IMR-90 (cell line): ENCODE measurements at regions not wholly inside any gene's neighbourhood (a gene's known extent, or its start where the extent isn't known, plus 50 kb on each side); places are given as distances from the start of the nearest gene placed in this dataset.

Experiments used
- ATAC-seq: fragments of 200-7000 bp; cut with Tn5 transposase; 2 replicates; pipeline ENCODE4 v1.9.1; 2020; ENCODE audit warnings: low read depth, mild to moderate bottlenecking, moderate library complexity
- BruUV-seq: library from RNA; stranded (reverse); fragments of 400-500 nt; replicated peaks from 2 replicates; lab custom pipeline; 2021; lab: Mats Ljungman, UMichigan
- CTCF ChIA-PET: fragments of 300-600 bp; formaldehyde crosslinking; extraction: SDS; loops from one replicate; lab custom pipeline; 2021; ENCODE audit warnings: antibody characterized with exemption; lab: Yijun Ruan, JAX
- POLR2A ChIA-PET: fragments of 300-600 bp; sonication (Branson Sonifier 250); formaldehyde crosslinking; loops from one replicate; lab custom pipeline; 2022; ENCODE audit warnings: antibody characterized with exemption; ENCODE audit not compliant: unreplicated experiment; lab: Charles Lee
- DNase-seq: peaks from one replicate; pipeline ENCODE4 v3.0.0; 2013
- H2AFZ ChIP-seq: replicated peaks from 2 replicates; pipeline ENCODE3; 2013; ENCODE audit warnings: low read length, mild to moderate bottlenecking; ENCODE audit not compliant: poor library complexity
- H2AK5ac ChIP-seq: 2 replicates; pipeline ENCODE4 v1.6.1; 2013; ENCODE audit warnings: low read depth, low read length, inconsistent platforms
- H2AK9ac ChIP-seq: replicated peaks from 2 replicates; pipeline ENCODE3; 2013; ENCODE audit warnings: mild to moderate bottlenecking, low read depth, low read length, moderate library complexity; ENCODE audit not compliant: poor library complexity
- H2BK120ac ChIP-seq: 2 replicates; pipeline ENCODE4 v1.6.1; 2013; ENCODE audit warnings: low read depth, low read length, inconsistent platforms
- H2BK15ac ChIP-seq: 3 replicates; pipeline ENCODE4 v1.6.1; 2013; ENCODE audit warnings: low read depth, low read length, inconsistent platforms
- H2BK20ac ChIP-seq: 2 replicates; pipeline ENCODE4 v1.6.1; 2013; ENCODE audit warnings: low read depth, mild to moderate bottlenecking, inconsistent platforms, low read length, moderate library complexity
- H2BK5ac ChIP-seq: 2 replicates; pipeline ENCODE4 v1.6.1; 2013; ENCODE audit warnings: mild to moderate bottlenecking, low read depth, low read length, inconsistent platforms; ENCODE audit not compliant: poor library complexity, severe bottlenecking
- H3K14ac ChIP-seq: replicated peaks from 2 replicates; pipeline ENCODE4 v1.6.1; 2013; ENCODE audit warnings: low read depth, low read length, inconsistent platforms
- H3K18ac ChIP-seq: 2 replicates; pipeline ENCODE4 v1.6.1; 2013; ENCODE audit warnings: low read depth, low read length, control low read depth
- H3K23ac ChIP-seq: 2 replicates; pipeline ENCODE4 v1.6.1; 2013; ENCODE audit warnings: low read depth, low read length, inconsistent platforms
- H3K27ac ChIP-seq: 2 replicates; pipeline ENCODE4 v1.5.1; 2013; ENCODE audit warnings: mild to moderate bottlenecking, control low read depth, low read length; ENCODE audit not compliant: insufficient read depth
- H3K27me3 ChIP-seq: 2 replicates; pipeline ENCODE4 v1.6.1; 2013; ENCODE audit warnings: low read length; ENCODE audit not compliant: control insufficient read depth, insufficient read depth
- H3K36me3 ChIP-seq: 2 replicates; pipeline ENCODE4 v1.6.1; 2013; ENCODE audit warnings: low read length, mixed read lengths; ENCODE audit not compliant: control insufficient read depth, insufficient read depth
- H3K4ac ChIP-seq: 2 replicates; pipeline ENCODE4 v1.6.1; 2013; ENCODE audit warnings: low read depth, low read length, inconsistent platforms
- H3K4me1 ChIP-seq: 2 replicates; pipeline ENCODE4 v1.6.1; 2013; ENCODE audit warnings: low read length, mixed read lengths; ENCODE audit not compliant: control insufficient read depth, insufficient read depth
- H3K4me2 ChIP-seq: 2 replicates; pipeline ENCODE4 v1.6.1; 2013; ENCODE audit warnings: low read depth, mild to moderate bottlenecking, control low read depth, low read length, moderate library complexity
- H3K4me3 ChIP-seq: 2 replicates; pipeline ENCODE4 v1.5.1; 2013; ENCODE audit warnings: low read depth, mild to moderate bottlenecking, control low read depth, low read length, moderate library complexity; ENCODE audit not compliant: insufficient read depth
- H3K56ac ChIP-seq: 2 replicates; pipeline ENCODE4 v1.6.1; 2013; ENCODE audit warnings: low read length, inconsistent platforms; ENCODE audit not compliant: insufficient read depth; ENCODE audit errors: extremely low read depth
- H3K79me1 ChIP-seq, 2 experiments: 2 replicates each; pipeline ENCODE4 v1.6.1; 2013; ENCODE audit warnings: low read length in 2 of 2, inconsistent platforms in 1 of 2, low read depth in 1 of 2
- H3K9ac ChIP-seq: 2 replicates; pipeline ENCODE4 v1.6.1; 2013; ENCODE audit warnings: low read depth, low read length, control low read depth
- H3K9me1 ChIP-seq: 2 replicates; pipeline ENCODE4 v1.6.1; 2013; ENCODE audit warnings: low read length, inconsistent platforms; ENCODE audit not compliant: insufficient read depth
- H3K9me3 ChIP-seq: 2 replicates; pipeline ENCODE4 v1.6.1; 2013; ENCODE audit warnings: low read length; ENCODE audit not compliant: control insufficient read depth, insufficient read depth
- H4K20me1 ChIP-seq: 2 replicates; pipeline ENCODE4 v1.6.1; 2013; ENCODE audit warnings: low read length, inconsistent platforms; ENCODE audit not compliant: insufficient read depth
- H4K5ac ChIP-seq: 2 replicates; pipeline ENCODE4 v1.6.1; 2013; ENCODE audit warnings: mild to moderate bottlenecking, low read depth, low read length, control low read depth
- H4K8ac ChIP-seq, 2 experiments: 2 replicates each; pipeline ENCODE4 v1.6.1; 2013; ENCODE audit warnings: low read depth in 2 of 2, low read length in 2 of 2, control low read depth in 1 of 2, inconsistent platforms in 1 of 2
- H4K91ac ChIP-seq: 2 replicates; pipeline ENCODE4 v1.6.1; 2013; ENCODE audit warnings: low read depth, low read length, inconsistent platforms; ENCODE audit not compliant: insufficient read depth
- CEBPB ChIP-seq: IDR thresholded peaks from 2 replicates; pipeline ENCODE4 v1.6.1; 2012; ENCODE audit warnings: low read depth, low read length, improper control_type of control experiment
- FOS ChIP-seq: fragments of 150-350 bp; IDR thresholded peaks from 2 replicates; pipeline ENCODE4 v1.6.1; 2016; ENCODE audit warnings: low read depth, low read length
- MAZ ChIP-seq: IDR thresholded peaks from 2 replicates; pipeline ENCODE4 v1.6.1; 2012; ENCODE audit warnings: low read depth, mild to moderate bottlenecking, low read length, improper control_type of control experiment, moderate library complexity, borderline replicate concordance
- POLR2A ChIP-seq: IDR thresholded peaks from 2 replicates; pipeline ENCODE4 v1.6.1; 2012; ENCODE audit warnings: mild to moderate bottlenecking, low read depth, low read length
- WGBS, 2 experiments: methylation state at CpG; one replicate each; pipeline versions ENCODE4 v1.1.5 to v1.1.7; 2013; ENCODE audit warnings: missing lambda C conversion rate in 2 of 2; ENCODE audit not compliant: insufficient read length in 1 of 2; ENCODE audit errors: extremely low coverage in 2 of 2; 5-methylcytosine and 5-hydroxymethylcytosine counted together
- dilution Hi-C: fragments of 300-500 bp; cut with HindIII; formaldehyde crosslinking; loops from one replicate; pipeline ENCODE4 v1.14.3; 2018; ENCODE audit warnings: low sequenced_read_pairs; ENCODE audit not compliant: unreplicated experiment
- in situ Hi-C: fragments of 300-500 bp; cut with MboI; formaldehyde crosslinking; loops from 3 replicates; pipeline ENCODE4 v1.14.3; 2019; ENCODE audit warnings: low sequenced_read_pairs, inconsistent platforms, mixed read lengths
- intact Hi-C: fragments of 100-400 bp; cut with micrococcal nuclease; formaldehyde crosslinking; loops from 2 replicates; pipeline ENCODE4 v1.10.0; 2022

GRCh38 chr18:40995529-40995928 is 959.5 kb upstream of the PIK3C3 start:
- dilution Hi-C loops = no loop called here
- H2AK9ac ChIP-seq = no peak overlapping the region
- H3K4me3 ChIP-seq = no peak overlapping the region
- H4K8ac ChIP-seq = no peak overlapping the region
- ATAC-seq = no peak
- no TSS peak for BruUV-seq
- no peaks in the 10 kb centered on the region for H4K20me1 ChIP-seq
- H4K91ac ChIP-seq = no peak overlapping the region
- no peak overlapping the region for H2BK15ac ChIP-seq
- H3K27me3 ChIP-seq = no peaks in the 10 kb centered on the region
- H2BK5ac ChIP-seq = no peak overlapping the region
- intact Hi-C loops = no loop called here
- no peak overlapping the region for H4K5ac ChIP-seq
- H3K27ac ChIP-seq = no peak overlapping the region
- no peak overlapping the region for H3K23ac ChIP-seq
- H3K4me2 ChIP-seq = no peak overlapping the region
- DNase-seq = no peak
- POLR2A ChIA-PET = no interaction called here
- CTCF ChIA-PET = no interaction called here
- no peak overlapping the region for H3K18ac ChIP-seq
- in situ Hi-C loops = no loop called here
- H3K9me3 ChIP-seq = no peaks in the 10 kb centered on the region
- TF ChIP-seq FOS (no peak), CEBPB (no peak), MAZ (no peak), POLR2A (no peak)
- H3K14ac ChIP-seq = no peak overlapping the region
- no CpG with 5 or more reads among the region's 1 CpG for WGBS, 2 experiments
- H3K56ac ChIP-seq = no peak overlapping the region
- no peaks in the 10 kb centered on the region for H3K79me1 ChIP-seq
- H2AK5ac ChIP-seq = no peak overlapping the region
- H2BK20ac ChIP-seq = no peak overlapping the region
- H2BK120ac ChIP-seq = no peak overlapping the region
- H3K4me1 ChIP-seq = no peaks in the 10 kb centered on the region
- no peaks in the 10 kb centered on the region for H3K9me1 ChIP-seq
- no peak overlapping the region for H2AFZ ChIP-seq
- no peak overlapping the region for H3K4ac ChIP-seq
- no peak overlapping the region for H3K9ac ChIP-seq
- H3K36me3 ChIP-seq = no peaks in the 10 kb centered on the region
